NCI-H2196 treated with DMSO at 0.1 percent for 48 hours (cell line): ENCODE measurements at regions not wholly inside any gene's neighbourhood (a gene's known extent, or its start where the extent isn't known, plus 50 kb on each side); places are given as distances from the start of the nearest gene placed in this dataset.
"Not testable (repeated sequence)": the region's sequence is repeated elsewhere in the genome, so short reads cannot be mapped to it uniquely, and the experiment has no call there.

Source experiments
- DNase-seq: peaks from one replicate; lab custom pipeline; 2025; ENCODE audit not compliant: unreplicated experiment; lab: John Stamatoyannopoulos, UW

GRCh38 chr3:126292318-126293070 is 64.7 kb downstream of the KLF15 start:
- no peak for DNase-seq

- DNase-seq: no peak
These were observed 65.7 kb downstream of the KLF15 start for GRCh38 chr3:126291537-126291936.

GRCh38 chr3:126291061-126291460 is 66.1 kb downstream of the KLF15 start:
- DNase-seq: no peak

GRCh38 chr3:126290325-126290724 is 66.9 kb downstream of the KLF15 start:
- no peak for DNase-seq

GRCh38 chr3:126289096-126289495 is 68.1 kb downstream of the KLF15 start:
- no peak for DNase-seq

GRCh38 chr3:126288314-126288713 is 68.9 kb downstream of the KLF15 start:
- DNase-seq: no peak

- DNase-seq: no peak
These were observed 69.5 kb downstream of the KLF15 start for GRCh38 chr3:126287536-126288241.

- no peak for DNase-seq
These were observed 70.1 kb downstream of the KLF15 start for GRCh38 chr3:126287171-126287535.

GRCh38 chr3:126285369-126285768 is 71.8 kb downstream of the KLF15 start:
- no peak for DNase-seq

- no peak for DNase-seq
These were observed 72.8 kb downstream of the KLF15 start for GRCh38 chr3:126284258-126284904.

GRCh38 chr3:126283651-126284050 is 73.6 kb downstream of the KLF15 start:
- DNase-seq: not testable (repeated sequence)

GRCh38 chr3:126279853-126280252 is 77.4 kb downstream of the KLF15 start:
- DNase-seq: no peak

- DNase-seq: no peak
These were observed 79.4 kb downstream of the KLF15 start for GRCh38 chr3:126277629-126278378.

GRCh38 chr3:126275620-126275904 is 81.6 kb downstream of the KLF15 start:
- no peak for DNase-seq

GRCh38 chr3:126274735-126275619 is 82.2 kb downstream of the KLF15 start:
- no peak for DNase-seq

GRCh38 chr3:126270145-126270811 is 86.9 kb downstream of the KLF15 start:
- peak; percentile 87 for DNase-seq

GRCh38 chr3:126269354-126269753 is 87.9 kb downstream of the KLF15 start:
- no peak for DNase-seq

- no peak for DNase-seq
These were observed 88.3 kb downstream of the KLF15 start for GRCh38 chr3:126268866-126269265.

- no peak for DNase-seq
These were observed 87.7 kb upstream of the ALDH1L1 start for GRCh38 chr3:126267976-126268615.
